Memory B cell (primary cell): ENCODE measurements at regions not wholly inside any gene's neighbourhood (a gene's known extent, or its start where the extent isn't known, plus 50 kb on each side); places are given as distances from the start of the nearest gene placed in this dataset.
"Not testable (repeated sequence)": the region's sequence is repeated elsewhere in the genome, so short reads cannot be mapped to it uniquely, and the experiment has no call there.

Experiments used
- ATAC-seq: fragments of 150-1000 bp; cut with Tn5 transposase; 2 replicates; pipeline ENCODE4 v1.10.0; 2021; ENCODE audit warnings: low read depth, mild to moderate bottlenecking, moderate library complexity
- DNase-seq, 2 donors: peaks; one replicate each; pipeline ENCODE4 v3.0.0; 2022; ENCODE audit warnings: low spot score in 2 of 2
- H3K27ac Mint-ChIP-seq: one replicate; pipeline ENCODE4 v1.8.0; 2022; ENCODE audit warnings: mild to moderate bottlenecking, moderate library complexity, mixed read lengths
- H3K27me3 Mint-ChIP-seq: one replicate; pipeline ENCODE4 v1.8.0; 2022; ENCODE audit warnings: mixed read lengths
- H3K36me3 Mint-ChIP-seq: one replicate; pipeline ENCODE4 v1.8.0; 2022; ENCODE audit warnings: mild to moderate bottlenecking, mixed read lengths
- H3K4me1 Mint-ChIP-seq: one replicate; pipeline ENCODE4 v1.8.0; 2022; ENCODE audit warnings: mixed read lengths
- H3K4me3 Mint-ChIP-seq: one replicate; pipeline ENCODE4 v1.8.0; 2022; ENCODE audit warnings: mild to moderate bottlenecking, moderate library complexity, mixed read lengths
- H3K9me3 Mint-ChIP-seq: one replicate; pipeline ENCODE4 v1.8.0; 2022; ENCODE audit warnings: mixed read lengths

- no peak for ATAC-seq
- Mint-ChIP-seq H3K9me3 (no peaks in the 10 kb centered on the region), H3K4me1 (peaks cover 5% of the 10 kb centered on the region), H3K36me3 (no peaks in the 10 kb centered on the region), H3K27me3 (peaks cover 4% of the 10 kb centered on the region), H3K4me3 (no peak overlapping the region), H3K27ac (no peak overlapping the region)
- no peak for DNase-seq
Observed at GRCh38 chr5:1640421-1640881, 116.7 kb upstream of the LPCAT1 start.

DNA sequence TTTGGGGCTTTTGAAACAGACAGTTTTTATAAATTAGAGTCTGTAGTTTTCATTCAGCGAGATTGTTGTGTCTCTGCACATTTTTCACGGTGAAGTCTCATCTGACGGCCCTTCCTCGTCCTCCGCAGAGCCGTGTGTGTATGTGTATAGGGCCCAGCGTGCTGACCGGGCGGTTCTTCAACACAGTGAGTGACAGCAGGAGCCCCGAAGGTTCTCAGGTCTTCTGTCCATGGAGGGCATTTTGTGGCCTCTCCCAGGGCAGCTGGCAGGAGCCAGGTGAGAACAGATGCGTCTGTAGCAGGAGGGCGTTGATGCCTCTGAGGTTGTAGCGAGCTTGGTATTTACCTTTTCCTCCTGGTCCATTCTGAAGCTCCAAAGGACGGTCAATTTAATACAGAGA lies 116.0 kb upstream of the LPCAT1 start:
- Mint-ChIP-seq H3K4me1 (peaks cover 5% of the 10 kb centered on the region), H3K36me3 (no peaks in the 10 kb centered on the region), H3K27ac (no peak overlapping the region), H3K4me3 (no peak overlapping the region), H3K27me3 (peaks cover 4% of the 10 kb centered on the region), H3K9me3 (no peaks in the 10 kb centered on the region)
- ATAC-seq (no peak), DNase-seq (no peak)

GRCh38 chr5:1638658-1639400 lies 115.1 kb upstream of the LPCAT1 start:
- no peaks in the 10 kb centered on the region for H3K36me3 Mint-ChIP-seq
- no peaks in the 10 kb centered on the region for H3K9me3 Mint-ChIP-seq
- no peak overlapping the region for H3K27ac Mint-ChIP-seq
- H3K4me1 Mint-ChIP-seq: peaks cover 8% of the 10 kb centered on the region
- H3K27me3 Mint-ChIP-seq: peaks cover 4% of the 10 kb centered on the region
- ATAC-seq (no peak), DNase-seq (no peak)
- H3K4me3 Mint-ChIP-seq: no peak overlapping the region

DNA sequence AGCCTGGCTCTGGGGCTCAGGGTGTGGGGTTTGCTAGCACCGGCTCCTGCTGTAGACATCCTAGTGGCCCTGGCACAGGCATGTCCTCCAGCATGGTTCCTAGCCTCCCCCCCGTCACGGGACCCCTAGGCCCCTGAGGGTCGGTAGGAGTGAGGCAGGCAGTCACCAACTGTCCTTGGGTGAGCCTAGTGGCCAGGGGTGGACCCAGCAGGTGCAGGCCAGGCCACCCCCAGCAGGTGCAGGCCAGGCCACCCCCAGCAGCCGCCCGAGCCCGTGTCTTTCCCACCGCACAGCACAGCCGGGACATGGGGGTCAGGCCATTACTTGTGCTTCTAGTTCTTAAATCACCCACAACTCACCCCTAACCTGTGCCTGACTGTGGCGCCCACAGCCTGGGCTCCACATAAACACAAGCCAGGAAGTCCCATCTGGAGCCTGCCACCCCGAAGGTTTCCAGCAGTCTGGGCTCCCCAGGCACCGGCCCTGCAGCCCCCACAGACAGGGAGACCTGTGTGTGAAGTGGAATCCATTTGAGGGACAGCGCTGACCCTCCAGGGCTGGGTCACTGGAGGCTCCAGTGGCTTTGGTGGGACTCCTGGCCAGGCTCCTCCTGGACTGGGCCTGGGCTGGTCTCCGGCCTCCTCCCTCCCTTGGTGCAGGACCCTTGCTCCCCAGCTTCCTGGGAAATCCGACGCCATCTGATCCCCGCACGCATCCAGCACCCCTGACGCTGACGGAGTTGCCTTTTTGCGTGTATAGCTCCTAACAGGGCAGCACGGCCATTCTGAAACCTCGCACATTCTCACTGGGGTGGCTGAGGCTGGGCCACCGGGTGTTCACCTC lies 114.1 kb upstream of the LPCAT1 start:
- DNase-seq: no peak
- Mint-ChIP-seq H3K27me3 (peaks cover 2% of the 10 kb centered on the region), H3K27ac (no peak overlapping the region), H3K4me1 (peaks cover 12% of the 10 kb centered on the region), H3K9me3 (no peaks in the 10 kb centered on the region), H3K36me3 (no peaks in the 10 kb centered on the region), H3K4me3 (no peak overlapping the region)
- no peak for ATAC-seq

- no peak for DNase-seq
- ATAC-seq: no peak
- no peak overlapping the region for H3K4me3 Mint-ChIP-seq
Observed at GRCh38 chr5:1636981-1637638, 113.3 kb upstream of the LPCAT1 start.

DNA sequence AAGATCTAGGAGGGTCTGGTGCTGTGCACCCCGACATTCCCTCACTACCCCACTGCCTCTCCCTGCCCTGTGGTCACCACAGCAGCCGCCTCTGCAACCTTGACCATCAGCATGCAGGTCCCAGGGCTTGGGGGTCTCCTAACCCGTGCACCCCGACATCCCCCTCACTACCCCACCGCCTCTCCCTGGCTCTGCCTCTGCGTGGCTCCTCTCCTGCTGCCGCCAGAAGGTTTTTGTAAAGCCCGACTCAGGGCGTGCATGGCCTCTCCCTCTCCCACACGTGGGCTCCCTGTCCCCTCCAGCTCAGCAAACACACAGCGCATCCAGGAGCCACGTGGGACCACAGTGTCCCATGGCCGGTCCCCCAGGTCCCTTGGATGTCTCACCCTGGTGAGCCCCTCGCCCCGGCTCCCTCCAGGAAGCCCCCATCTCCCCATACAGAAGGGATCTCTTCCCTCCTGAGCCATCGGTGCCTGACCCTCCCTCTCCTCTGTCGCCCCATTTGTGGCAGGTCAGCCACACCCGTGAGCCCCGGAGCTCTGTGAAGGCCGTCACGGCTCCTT lies 112.5 kb upstream of the LPCAT1 start:
- H3K27ac Mint-ChIP-seq: peak overlapping the region; percentile 53
- not testable (repeated sequence) for H3K9me3 Mint-ChIP-seq, H3K27me3 Mint-ChIP-seq, H3K36me3 Mint-ChIP-seq, H3K4me3 Mint-ChIP-seq, DNase-seq, ATAC-seq
- H3K4me1 Mint-ChIP-seq: peaks cover 12% of the 10 kb centered on the region

More at GRCh38 chr5:1636981-1637638, 113.3 kb upstream of the LPCAT1 start:
- Mint-ChIP-seq H3K36me3 (no peaks in the 10 kb centered on the region), H3K9me3 (no peaks in the 10 kb centered on the region), H3K4me1 (peaks cover 15% of the 10 kb centered on the region), H3K27me3 (peaks cover 2% of the 10 kb centered on the region), H3K27ac (no peak overlapping the region)

- H3K27ac Mint-ChIP-seq, ATAC-seq, H3K36me3 Mint-ChIP-seq, DNase-seq, H3K27me3 Mint-ChIP-seq, H3K9me3 Mint-ChIP-seq: not testable (repeated sequence)
- peak overlapping the region; percentile 58 for H3K4me3 Mint-ChIP-seq
- H3K4me1 Mint-ChIP-seq: peaks cover 12% of the 10 kb centered on the region
Observed at GRCh38 chr5:1635477-1635876, 111.7 kb upstream of the LPCAT1 start.

DNA sequence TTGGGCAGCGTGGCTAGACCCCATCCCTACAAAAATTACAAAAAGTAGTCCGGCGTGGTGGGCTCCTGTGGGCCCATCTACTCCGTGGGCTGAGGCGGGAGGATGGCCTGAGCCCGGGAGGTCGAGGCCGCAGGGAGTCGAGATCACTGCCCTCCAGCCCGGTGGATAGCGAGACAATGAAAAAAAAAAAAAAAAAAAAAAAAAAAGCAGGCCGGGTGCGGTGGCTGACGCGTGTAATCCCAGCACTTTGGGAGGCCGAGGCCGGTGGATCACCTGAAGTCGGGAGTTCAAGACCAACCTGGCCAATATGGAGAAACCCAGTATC lies 110.5 kb upstream of the LPCAT1 start:
- Mint-ChIP-seq H3K4me3 (peak overlapping the region; percentile 89), H3K9me3 (no peaks in the 10 kb centered on the region), H3K36me3 (no peaks in the 10 kb centered on the region), H3K27ac (peak overlapping the region; percentile 94), H3K4me1 (peaks cover 16% of the 10 kb centered on the region), H3K27me3 (no peaks in the 10 kb centered on the region)
- no peak for DNase-seq
- no peak for ATAC-seq

GRCh38 chr5:1633605-1634336 lies 110.0 kb upstream of the LPCAT1 start:
- Mint-ChIP-seq H3K9me3 (no peaks in the 10 kb centered on the region), H3K27me3 (no peaks in the 10 kb centered on the region), H3K4me1 (peaks cover 16% of the 10 kb centered on the region), H3K36me3 (no peaks in the 10 kb centered on the region), H3K4me3 (peak overlapping the region; percentile 89), H3K27ac (peak overlapping the region; percentile 94)
- ATAC-seq (peak; percentile 92), DNase-seq (peak; percentile 54 to 70)

GRCh38 chr5:1631004-1631403 lies 107.2 kb upstream of the LPCAT1 start:
- not testable (repeated sequence) for H3K4me3 Mint-ChIP-seq, H3K27me3 Mint-ChIP-seq, ATAC-seq, H3K36me3 Mint-ChIP-seq, H3K9me3 Mint-ChIP-seq, H3K27ac Mint-ChIP-seq, DNase-seq
- H3K4me1 Mint-ChIP-seq: peaks cover 16% of the 10 kb centered on the region

GRCh38 chr5:1626397-1626796 lies 102.6 kb upstream of the LPCAT1 start:
- not testable (repeated sequence) for H3K27ac Mint-ChIP-seq, ATAC-seq, H3K4me3 Mint-ChIP-seq, H3K4me1 Mint-ChIP-seq, DNase-seq, H3K9me3 Mint-ChIP-seq, H3K27me3 Mint-ChIP-seq
- H3K36me3 Mint-ChIP-seq: peaks cover 38% of the 10 kb centered on the region

DNA sequence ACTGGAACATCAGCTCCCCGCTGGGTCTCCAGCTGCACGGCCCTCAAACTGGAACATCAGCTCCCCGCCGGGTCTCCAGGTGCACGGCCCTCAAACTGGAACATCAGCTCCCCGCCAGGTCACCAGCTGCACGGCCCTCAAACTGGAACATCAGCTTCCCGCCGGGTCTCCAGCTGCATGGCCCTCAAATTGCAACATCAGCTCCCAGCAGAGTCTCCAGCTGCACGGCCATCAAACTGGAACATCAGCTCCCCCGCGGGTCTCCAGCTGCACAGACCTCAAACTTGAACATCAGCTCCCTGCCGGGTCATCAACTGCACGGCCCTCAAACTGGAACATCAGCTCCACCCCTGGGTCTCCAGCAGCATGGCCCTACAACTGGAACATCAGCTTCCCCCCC lies 95.8 kb upstream of the LPCAT1 start:
- not testable (repeated sequence) for H3K4me1 Mint-ChIP-seq, H3K4me3 Mint-ChIP-seq, H3K27ac Mint-ChIP-seq, H3K27me3 Mint-ChIP-seq, DNase-seq, H3K9me3 Mint-ChIP-seq, ATAC-seq
- H3K36me3 Mint-ChIP-seq: peaks cover 54% of the 10 kb centered on the region

DNA sequence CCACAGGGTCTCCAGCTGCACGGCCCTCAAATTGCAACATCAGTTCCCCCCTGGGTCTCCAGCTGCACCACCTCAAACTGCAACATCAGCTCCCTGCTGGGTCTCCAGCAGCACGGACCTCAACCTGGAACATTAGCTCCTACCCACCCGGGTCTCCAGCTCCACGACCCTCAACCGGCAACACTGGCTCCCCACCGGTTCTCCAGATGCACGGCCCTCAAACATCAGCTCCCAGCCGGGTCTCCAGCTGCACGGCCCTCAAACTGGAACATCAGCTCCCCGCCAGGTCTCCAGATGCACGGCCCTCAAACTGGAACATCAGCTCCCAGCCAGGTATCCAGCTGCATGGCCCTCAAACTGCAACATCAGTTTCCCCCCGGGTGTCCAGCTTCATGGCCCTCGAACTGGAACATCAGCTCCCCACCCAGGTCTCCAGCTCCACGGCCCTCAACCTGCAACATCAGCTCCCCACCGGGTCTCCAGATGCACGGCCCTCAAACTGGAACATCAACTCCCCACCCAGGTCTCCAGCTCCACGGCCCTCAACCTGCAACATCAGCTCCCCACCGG lies 94.6 kb upstream of the LPCAT1 start:
- H3K4me3 Mint-ChIP-seq, DNase-seq, ATAC-seq, H3K4me1 Mint-ChIP-seq, H3K27me3 Mint-ChIP-seq, H3K9me3 Mint-ChIP-seq, H3K27ac Mint-ChIP-seq: not testable (repeated sequence)
- peaks cover 47% of the 10 kb centered on the region for H3K36me3 Mint-ChIP-seq
